Dendritic cell treated with granulocyte-macrophage colony-stimulating factor and Interleukin-4, amounts not matched to agents 40 ng/mL and 50 ng/mL, for 4 days (primary cell): ENCODE measurements at regions not wholly inside any gene's neighbourhood (a gene's known extent, or its start where the extent isn't known, plus 50 kb on each side); places are given as distances from the start of the nearest gene placed in this dataset.

Experiments used
- H3K27ac Mint-ChIP-seq: one replicate; pipeline ENCODE4 v1.8.0; 2022; ENCODE audit warnings: mild to moderate bottlenecking, mixed read lengths
- H3K27me3 Mint-ChIP-seq: one replicate; pipeline ENCODE4 v1.8.0; 2022; ENCODE audit warnings: mild to moderate bottlenecking, mixed read lengths
- H3K36me3 Mint-ChIP-seq: one replicate; pipeline ENCODE4 v1.8.0; 2022; ENCODE audit warnings: low read depth, mixed read lengths
- H3K4me1 Mint-ChIP-seq: one replicate; pipeline ENCODE4 v1.8.0; 2022; ENCODE audit warnings: low read depth, mixed read lengths
- H3K4me3 Mint-ChIP-seq: one replicate; pipeline ENCODE4 v1.8.0; 2022; ENCODE audit warnings: mild to moderate bottlenecking, moderate library complexity, mixed read lengths
- H3K9me3 Mint-ChIP-seq: one replicate; pipeline ENCODE4 v1.8.0; 2022; ENCODE audit warnings: mixed read lengths
- intact Hi-C: fragments of 100-400 bp; cut with micrococcal nuclease; formaldehyde crosslinking; loops from one replicate; pipeline ENCODE4 v1.15.0; 2022

- intact Hi-C loops = no loop called here
- H3K4me3 Mint-ChIP-seq = no peak overlapping the region
Observed at GRCh38 chr6:84379142-84379541, 151.7 kb upstream of the CEP162 start.

DNA sequence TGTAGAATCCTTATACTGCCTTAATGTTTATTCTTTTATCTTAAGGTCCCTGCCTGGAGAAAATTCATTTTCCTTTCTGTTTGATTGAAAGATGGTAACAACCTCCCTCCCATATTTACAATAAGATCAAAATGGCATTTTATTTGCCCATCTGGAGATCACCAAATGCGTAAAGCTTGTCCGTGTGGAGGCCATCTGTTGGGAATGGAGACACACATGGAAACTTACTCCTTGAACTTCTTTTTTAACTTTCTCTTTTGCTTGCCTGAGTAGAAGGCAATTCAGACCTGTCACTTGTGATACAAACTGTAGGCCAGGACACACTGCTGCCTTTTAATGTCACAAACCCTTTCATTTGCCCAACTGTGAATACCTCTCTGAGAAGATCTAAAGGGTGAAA is 144.8 kb upstream of the CEP162 start:
- no peak overlapping the region for H3K27ac Mint-ChIP-seq
- H3K36me3 Mint-ChIP-seq = no peaks in the 10 kb centered on the region
- peaks cover 21% of the 10 kb centered on the region for H3K9me3 Mint-ChIP-seq
- H3K4me3 Mint-ChIP-seq = no peak overlapping the region
- no peaks in the 10 kb centered on the region for H3K27me3 Mint-ChIP-seq
- intact Hi-C loops = no loop called here
- no peaks in the 10 kb centered on the region for H3K4me1 Mint-ChIP-seq

More at GRCh38 chr6:84379142-84379541, 151.7 kb upstream of the CEP162 start:
- H3K27ac Mint-ChIP-seq = no peak overlapping the region
- H3K27me3 Mint-ChIP-seq = no peaks in the 10 kb centered on the region
- H3K36me3 Mint-ChIP-seq = no peaks in the 10 kb centered on the region
- no peaks in the 10 kb centered on the region for H3K4me1 Mint-ChIP-seq
- no peaks in the 10 kb centered on the region for H3K9me3 Mint-ChIP-seq

DNA sequence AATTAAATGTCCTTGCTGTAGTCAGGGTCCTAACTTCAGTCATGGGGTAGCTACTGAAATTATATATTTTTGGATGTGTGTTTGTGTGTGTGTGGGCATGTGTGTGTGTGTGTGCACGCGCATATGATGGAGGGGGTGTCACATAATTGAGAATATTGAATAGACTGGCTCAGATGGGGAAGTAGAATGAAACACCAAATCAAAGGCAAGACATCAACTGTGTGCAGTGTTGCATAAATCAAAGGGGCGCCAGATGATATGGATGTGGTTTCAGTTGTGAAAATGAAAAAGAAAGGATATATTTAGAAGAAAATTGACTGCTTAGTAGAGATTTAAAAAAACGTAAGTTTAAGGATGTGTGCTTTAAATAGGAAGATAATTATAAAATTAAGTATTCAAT is 144.2 kb upstream of the CEP162 start:
- H3K27me3 Mint-ChIP-seq = no peaks in the 10 kb centered on the region
- H3K36me3 Mint-ChIP-seq = no peaks in the 10 kb centered on the region
- no peak overlapping the region for H3K4me3 Mint-ChIP-seq
- no peaks in the 10 kb centered on the region for H3K4me1 Mint-ChIP-seq
- peaks cover 21% of the 10 kb centered on the region for H3K9me3 Mint-ChIP-seq
- no peak overlapping the region for H3K27ac Mint-ChIP-seq
- intact Hi-C loops = no loop called here

DNA sequence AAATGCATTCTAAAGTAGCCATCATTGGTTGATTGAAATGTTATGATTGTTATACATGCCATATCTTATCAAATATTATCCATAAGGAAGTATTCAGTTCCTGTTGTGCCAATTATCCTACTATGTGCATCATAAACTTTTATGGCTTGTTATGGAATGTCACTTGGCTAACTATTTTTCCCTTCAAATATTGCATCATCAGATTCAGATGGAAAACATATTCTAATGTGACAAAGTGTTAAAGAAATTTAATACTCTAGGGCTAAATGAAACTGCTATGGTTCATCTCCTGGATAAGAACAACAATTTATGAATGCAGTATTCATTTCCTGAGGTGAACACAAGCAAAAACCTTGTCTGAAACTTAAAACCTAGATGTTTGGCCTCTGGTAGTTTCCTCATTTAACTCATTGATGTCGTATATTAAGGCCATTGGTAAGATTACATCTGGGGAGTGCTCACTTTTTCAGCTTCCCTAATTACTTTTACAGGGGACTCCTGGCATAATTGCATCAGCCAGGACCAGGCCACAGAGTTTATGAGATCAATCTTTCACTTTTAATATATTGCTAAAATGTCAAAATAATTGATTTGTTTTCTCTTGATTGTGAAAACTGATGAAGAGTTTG is 134.9 kb upstream of the CEP162 start:
- Mint-ChIP-seq H3K36me3 (no peaks in the 10 kb centered on the region), H3K4me3 (no peak overlapping the region), H3K4me1 (no peaks in the 10 kb centered on the region), H3K9me3 (no peaks in the 10 kb centered on the region), H3K27me3 (no peaks in the 10 kb centered on the region), H3K27ac (no peak overlapping the region)
- intact Hi-C loops = no loop called here

GRCh38 chr6:84361372-84362192 is 134.1 kb upstream of the CEP162 start:
- no peaks in the 10 kb centered on the region for H3K9me3 Mint-ChIP-seq
- H3K36me3 Mint-ChIP-seq = no peaks in the 10 kb centered on the region
- H3K4me3 Mint-ChIP-seq = no peak overlapping the region
- no peaks in the 10 kb centered on the region for H3K4me1 Mint-ChIP-seq
- H3K27ac Mint-ChIP-seq = no peak overlapping the region
- no peaks in the 10 kb centered on the region for H3K27me3 Mint-ChIP-seq
- intact Hi-C loops = no loop called here

DNA sequence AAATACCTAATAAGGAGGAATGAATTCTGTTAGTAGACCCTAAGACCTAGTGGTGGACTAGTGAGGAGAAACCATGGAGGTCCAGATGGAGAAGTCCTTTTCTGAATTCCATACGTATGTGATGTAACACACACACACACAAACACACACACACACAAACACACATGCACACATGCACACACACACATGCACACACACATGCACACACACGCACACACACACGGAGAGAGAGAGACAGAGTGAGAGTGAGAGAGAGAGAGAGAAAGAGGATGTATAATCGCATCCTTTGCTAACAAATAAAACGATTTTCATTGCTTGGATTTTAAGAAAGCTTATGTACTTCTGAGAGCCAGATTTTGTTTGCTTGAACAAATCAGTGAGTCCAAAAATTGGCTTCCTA is 132.6 kb upstream of the CEP162 start:
- Mint-ChIP-seq H3K27me3 (no peaks in the 10 kb centered on the region), H3K4me3 (no peak overlapping the region), H3K36me3 (no peaks in the 10 kb centered on the region), H3K27ac (no peak overlapping the region), H3K9me3 (no peaks in the 10 kb centered on the region), H3K4me1 (no peaks in the 10 kb centered on the region)
- intact Hi-C loops = no loop called here

DNA sequence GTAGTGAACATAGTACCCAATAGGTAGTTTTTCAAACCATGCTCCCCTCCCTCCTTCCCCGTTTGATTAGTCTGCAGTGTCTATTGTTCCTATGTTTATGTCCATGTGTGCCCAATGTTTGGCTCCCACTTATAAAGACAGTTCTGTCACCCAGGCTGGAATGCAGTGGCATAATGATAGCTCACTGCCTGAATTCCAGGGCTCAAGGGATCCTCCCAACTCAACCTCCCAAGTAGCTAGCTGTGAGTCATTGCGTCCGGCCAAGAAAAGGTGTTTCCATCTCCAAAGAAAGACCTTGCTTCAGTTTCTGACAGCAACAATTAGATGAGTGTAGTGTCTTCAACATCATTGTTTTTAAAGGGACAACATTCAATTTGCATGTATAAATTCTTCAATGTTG is 131.1 kb upstream of the CEP162 start:
- Mint-ChIP-seq H3K4me3 (no peak overlapping the region), H3K27ac (no peak overlapping the region), H3K36me3 (no peaks in the 10 kb centered on the region), H3K27me3 (no peaks in the 10 kb centered on the region), H3K4me1 (no peaks in the 10 kb centered on the region), H3K9me3 (no peaks in the 10 kb centered on the region)
- intact Hi-C loops = no loop called here

DNA sequence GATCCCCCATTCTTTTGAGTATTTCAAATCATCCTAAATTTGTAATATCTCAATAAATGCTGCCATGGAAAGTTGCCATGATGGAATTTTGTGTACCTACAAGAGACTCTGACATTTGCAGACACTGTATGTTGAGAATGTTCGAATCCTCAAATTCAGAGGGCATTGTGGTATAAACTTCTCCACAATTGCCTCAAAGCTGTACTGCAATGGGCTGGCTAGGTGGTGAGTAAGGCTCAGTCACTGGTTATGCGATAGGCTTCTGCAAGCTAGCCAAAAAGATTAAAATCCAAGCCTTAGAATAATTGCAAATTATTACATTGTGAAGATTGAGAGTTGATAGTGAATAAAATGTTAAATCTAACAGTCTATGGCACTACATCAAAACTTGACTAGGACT is 130.2 kb upstream of the CEP162 start:
- H3K4me1 Mint-ChIP-seq = no peaks in the 10 kb centered on the region
- intact Hi-C loops = no loop called here
- H3K27ac Mint-ChIP-seq = no peak overlapping the region
- no peaks in the 10 kb centered on the region for H3K36me3 Mint-ChIP-seq
- no peaks in the 10 kb centered on the region for H3K27me3 Mint-ChIP-seq
- no peak overlapping the region for H3K4me3 Mint-ChIP-seq
- H3K9me3 Mint-ChIP-seq = no peaks in the 10 kb centered on the region

DNA sequence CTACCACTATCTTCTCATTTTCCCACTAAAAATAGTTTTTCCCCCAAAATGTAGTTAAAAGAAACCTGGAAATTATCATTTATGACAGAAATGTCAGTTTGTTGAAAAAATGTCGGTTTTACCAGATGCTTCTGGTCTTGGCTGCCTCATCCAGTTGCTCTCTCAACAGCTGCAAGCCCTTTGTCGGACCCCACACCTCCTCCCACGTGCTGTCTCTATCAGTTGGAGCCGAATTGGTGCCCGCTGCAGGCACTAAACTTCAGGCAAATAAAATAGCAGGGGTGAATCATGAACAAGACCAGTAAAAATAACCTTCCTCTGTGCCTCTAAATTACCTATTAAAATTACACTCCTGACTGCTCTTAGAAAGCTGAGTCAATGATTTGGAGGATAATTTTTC is 129.5 kb upstream of the CEP162 start:
- H3K36me3 Mint-ChIP-seq = no peaks in the 10 kb centered on the region
- no peak overlapping the region for H3K27ac Mint-ChIP-seq
- intact Hi-C loops = no loop called here
- H3K27me3 Mint-ChIP-seq = no peaks in the 10 kb centered on the region
- no peaks in the 10 kb centered on the region for H3K9me3 Mint-ChIP-seq
- H3K4me3 Mint-ChIP-seq = no peak overlapping the region
- no peaks in the 10 kb centered on the region for H3K4me1 Mint-ChIP-seq

DNA sequence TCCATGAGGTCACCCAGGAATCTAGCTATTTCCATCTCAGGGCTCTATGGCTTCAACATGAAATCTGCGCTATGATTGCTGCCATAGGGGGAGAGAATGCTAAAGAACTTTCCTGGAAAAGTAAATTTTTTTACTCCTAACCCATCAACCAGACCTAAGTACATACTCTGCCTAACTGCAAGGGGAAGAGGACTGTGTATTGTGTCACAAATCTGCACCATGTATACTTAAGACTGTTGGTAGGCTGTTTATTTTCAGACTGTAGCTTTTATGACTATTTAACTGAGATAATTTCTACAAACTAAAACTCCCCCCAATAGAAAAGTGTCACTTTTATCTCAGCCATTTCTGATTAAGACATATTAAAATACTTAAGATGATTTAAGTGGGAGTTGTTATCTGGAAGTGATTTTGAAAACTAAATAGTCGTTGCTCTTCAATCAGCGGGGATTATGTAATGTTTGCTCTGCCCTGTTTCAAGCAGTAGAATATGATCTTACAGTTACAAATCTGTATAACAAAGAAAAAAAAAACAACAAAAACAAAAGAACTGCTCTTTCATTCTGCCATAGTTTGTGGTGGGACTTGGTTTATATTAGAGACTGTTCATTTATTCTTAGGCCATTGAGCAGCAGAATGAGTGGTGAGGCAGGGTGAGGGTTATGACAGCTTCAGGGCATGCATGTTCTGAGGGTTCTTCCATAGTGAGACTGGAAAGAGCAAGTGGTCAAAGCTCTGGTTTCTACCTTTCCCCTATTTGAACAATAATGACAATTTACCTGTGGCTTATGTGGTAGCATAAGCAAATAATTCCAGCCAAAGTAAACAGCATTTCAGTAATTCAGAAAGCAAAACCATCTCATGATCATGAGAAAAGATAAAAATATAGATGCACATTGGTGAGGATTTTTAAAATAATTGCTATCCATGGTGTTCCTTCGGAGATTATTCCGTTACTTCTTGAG is 126.3 kb upstream of the CEP162 start:
- intact Hi-C loops = no loop called here
- no peak overlapping the region for H3K27ac Mint-ChIP-seq
- H3K36me3 Mint-ChIP-seq = no peaks in the 10 kb centered on the region
- no peak overlapping the region for H3K4me3 Mint-ChIP-seq
- no peaks in the 10 kb centered on the region for H3K27me3 Mint-ChIP-seq
- no peaks in the 10 kb centered on the region for H3K9me3 Mint-ChIP-seq
- no peaks in the 10 kb centered on the region for H3K4me1 Mint-ChIP-seq

GRCh38 chr6:84350397-84350796 is 123.0 kb upstream of the CEP162 start:
- H3K27me3 Mint-ChIP-seq = no peaks in the 10 kb centered on the region
- intact Hi-C loops = no loop called here

DNA sequence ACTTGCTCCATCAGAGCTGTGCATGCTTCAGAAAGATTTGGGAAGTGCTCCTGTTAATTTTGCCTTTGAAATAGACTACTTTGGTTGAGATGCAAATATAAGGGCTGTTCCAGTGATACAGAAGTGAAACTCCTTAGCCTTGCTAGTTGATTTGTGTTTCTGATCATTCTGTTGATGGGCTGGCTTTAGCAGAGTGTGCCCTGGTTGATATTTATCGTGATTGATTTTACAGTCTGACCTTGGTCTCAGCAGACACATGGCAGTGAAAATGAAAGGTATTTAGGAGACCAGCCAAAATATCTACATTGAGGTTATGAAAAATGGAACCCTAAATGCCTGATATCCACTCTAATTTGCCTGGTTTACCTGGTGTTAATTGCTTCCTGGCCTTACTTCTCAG is 122.1 kb upstream of the CEP162 start:
- no peak overlapping the region for H3K27ac Mint-ChIP-seq
- no peaks in the 10 kb centered on the region for H3K9me3 Mint-ChIP-seq
- no peaks in the 10 kb centered on the region for H3K4me1 Mint-ChIP-seq
- no peak overlapping the region for H3K4me3 Mint-ChIP-seq
- no peaks in the 10 kb centered on the region for H3K36me3 Mint-ChIP-seq
- H3K27me3 Mint-ChIP-seq = no peaks in the 10 kb centered on the region
- intact Hi-C loops = no loop called here

More at GRCh38 chr6:84350397-84350796, 123.0 kb upstream of the CEP162 start:
- Mint-ChIP-seq H3K4me1 (no peaks in the 10 kb centered on the region), H3K27ac (no peak overlapping the region), H3K9me3 (no peaks in the 10 kb centered on the region), H3K4me3 (no peak overlapping the region), H3K36me3 (no peaks in the 10 kb centered on the region)

- no peaks in the 10 kb centered on the region for H3K9me3 Mint-ChIP-seq
Observed at GRCh38 chr6:84348801-84349200, 121.4 kb upstream of the CEP162 start.

DNA sequence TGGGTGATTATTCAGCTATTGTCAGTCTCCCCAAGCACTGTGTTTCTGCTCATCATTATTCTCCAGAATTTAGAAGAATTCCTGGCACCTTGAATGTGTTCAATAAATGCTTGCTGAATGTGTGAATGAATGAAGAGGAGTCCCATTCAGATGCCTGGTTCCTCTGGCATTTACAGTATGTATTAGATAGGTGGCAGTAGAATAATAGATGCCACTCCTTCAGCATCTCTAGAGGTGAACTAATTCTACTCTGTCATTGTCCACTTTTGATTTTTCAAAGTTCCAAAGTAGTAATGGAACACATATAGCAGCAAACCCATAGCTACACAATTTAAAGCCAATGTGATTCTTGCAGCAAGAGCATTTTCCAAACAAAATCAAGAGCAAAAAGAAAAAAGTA is 118.9 kb upstream of the CEP162 start:
- H3K4me1 Mint-ChIP-seq = no peaks in the 10 kb centered on the region
- peaks cover 3% of the 10 kb centered on the region for H3K9me3 Mint-ChIP-seq
- H3K27ac Mint-ChIP-seq = no peak overlapping the region
- no peaks in the 10 kb centered on the region for H3K27me3 Mint-ChIP-seq
- H3K36me3 Mint-ChIP-seq = no peaks in the 10 kb centered on the region
- intact Hi-C loops = no loop called here
- H3K4me3 Mint-ChIP-seq = no peak overlapping the region

More at GRCh38 chr6:84348801-84349200, 121.4 kb upstream of the CEP162 start:
- Mint-ChIP-seq H3K4me3 (no peak overlapping the region), H3K27ac (no peak overlapping the region), H3K36me3 (no peaks in the 10 kb centered on the region), H3K27me3 (no peaks in the 10 kb centered on the region), H3K4me1 (no peaks in the 10 kb centered on the region)
- intact Hi-C loops = no loop called here
